HG03064 (cell line): ENCODE measurements at regions not wholly inside any gene's neighbourhood (a gene's known extent, or its start where the extent isn't known, plus 50 kb on each side); places are given as distances from the start of the nearest gene placed in this dataset.
"Not testable (repeated sequence)": the region's sequence is repeated elsewhere in the genome, so short reads cannot be mapped to it uniquely, and the experiment has no call there.

Experiments used
- ATAC-seq: cut with Tn5 transposase; IDR thresholded peaks from one replicate; pipeline ENCODE4 v1.9.1; 2021; ENCODE audit warnings: low read depth; ENCODE audit not compliant: unreplicated experiment

GRCh38 chr14:34106310-34106709, 155.4 kb upstream of the EGLN3 start:
- no peak for ATAC-seq

- ATAC-seq = no peak
These were observed 153.9 kb upstream of the EGLN3 start for GRCh38 chr14:34104489-34105397.

GRCh38 chr14:34103176-34103575, 152.3 kb upstream of the EGLN3 start:
- no peak for ATAC-seq

- no peak for ATAC-seq
These were observed 148.8 kb upstream of the EGLN3 start for GRCh38 chr14:34099635-34100034.

GRCh38 chr14:34098985-34099349, 148.1 kb upstream of the EGLN3 start:
- no peak for ATAC-seq

- ATAC-seq = no peak
These were observed 147.4 kb upstream of the EGLN3 start for GRCh38 chr14:34098045-34098984.

GRCh38 chr14:34097644-34098043, 146.8 kb upstream of the EGLN3 start:
- ATAC-seq = no peak

GRCh38 chr14:34094384-34094783, 143.5 kb upstream of the EGLN3 start:
- no peak for ATAC-seq

GRCh38 chr14:34093883-34094282, 143.0 kb upstream of the EGLN3 start:
- no peak for ATAC-seq

GRCh38 chr14:34090451-34090850, 139.6 kb upstream of the EGLN3 start:
- ATAC-seq = no peak

- ATAC-seq = no peak
These were observed 138.0 kb upstream of the EGLN3 start for GRCh38 chr14:34088914-34089313.

GRCh38 chr14:34087571-34087970, 136.7 kb upstream of the EGLN3 start:
- ATAC-seq = peak; percentile 74

- ATAC-seq = no peak
These were observed 135.4 kb upstream of the EGLN3 start for GRCh38 chr14:34086223-34086757.

GRCh38 chr14:34085695-34086094, 134.8 kb upstream of the EGLN3 start:
- no peak for ATAC-seq

- ATAC-seq = no peak
These were observed 130.8 kb upstream of the EGLN3 start for GRCh38 chr14:34081576-34082136.

GRCh38 chr14:34081101-34081575, 130.3 kb upstream of the EGLN3 start:
- ATAC-seq = no peak

- ATAC-seq = not testable (repeated sequence)
These were observed 128.8 kb upstream of the EGLN3 start for GRCh38 chr14:34079643-34080042.

GRCh38 chr14:34078117-34078743, 127.4 kb upstream of the EGLN3 start:
- no peak for ATAC-seq

- no peak for ATAC-seq
These were observed 125.0 kb upstream of the EGLN3 start for GRCh38 chr14:34075826-34076225.

GRCh38 chr14:34075042-34075744, 124.3 kb upstream of the EGLN3 start:
- no peak for ATAC-seq
